CD14-positive monocyte (primary cell): ENCODE measurements at regions not wholly inside any gene's neighbourhood (a gene's known extent, or its start where the extent isn't known, plus 50 kb on each side); places are given as distances from the start of the nearest gene placed in this dataset.

Experiments
- DNase-seq, 3 donors: peaks; one replicate each; pipeline ENCODE4 v3.0.0-alpha.2; 2011 to 2022
- H2AFZ ChIP-seq: 2 replicates; pipeline ENCODE4 v1.6.0; 2012; ENCODE audit warnings: mild to moderate bottlenecking, low read depth, low read length, inconsistent platforms; ENCODE audit not compliant: insufficient read depth, poor library complexity, severe bottlenecking
- H3K27ac ChIP-seq, 2 donors: 1 replicate in 1 of 2; 2 replicates in 1 of 2; pipeline ENCODE4 v1.5.1; 2012 to 2013; ENCODE audit warnings: low read length in 2 of 2, control low read depth in 1 of 2, inconsistent platforms in 1 of 2, low read depth in 1 of 2, mild to moderate bottlenecking in 1 of 2
- H3K27me3 ChIP-seq, 2 donors: one replicate each; pipeline versions ENCODE4 v1.6.0 to v1.6.1; 2011 to 2013; ENCODE audit warnings: low read length in 2 of 2; ENCODE audit not compliant: control insufficient read depth in 2 of 2, insufficient read depth in 2 of 2
- H3K36me3 ChIP-seq, 2 donors: replicated peaks in 1 of 2; 1 replicate in 1 of 2; 2 replicates in 1 of 2; pipeline versions ENCODE4 v1.5.1 to v1.6.1; 2012 to 2013; ENCODE audit warnings: low read length in 2 of 2, control low read depth in 1 of 2, inconsistent platforms in 1 of 2, mild to moderate bottlenecking in 1 of 2; ENCODE audit not compliant: insufficient read depth in 2 of 2, control insufficient read depth in 1 of 2
- H3K4me1 ChIP-seq, 2 donors: 1 replicate in 1 of 2; 2 replicates in 1 of 2; pipeline versions ENCODE4 v1.5.1 to v1.6.1; 2012 to 2013; ENCODE audit warnings: low read length in 2 of 2, control low read depth in 1 of 2, inconsistent platforms in 1 of 2, mild to moderate bottlenecking in 1 of 2, moderate library complexity in 1 of 2; ENCODE audit not compliant: insufficient read depth in 2 of 2, control insufficient read depth in 1 of 2
- H3K4me2 ChIP-seq: replicated peaks from 2 replicates; pipeline ENCODE3; 2012; ENCODE audit warnings: low read length, moderate library complexity, mild to moderate bottlenecking; ENCODE audit not compliant: poor library complexity, severe bottlenecking; ENCODE audit errors: extremely low read depth
- H3K4me3 ChIP-seq, 3 experiments: fragments of 200-600 bp in 1 of 3; sonication (generic) in 1 of 3; replicated peaks in 1 of 3; 1 replicate in 2 of 3; 2 replicates in 1 of 3; pipeline ENCODE4 v1.5.1; 2011 to 2013; ENCODE audit warnings: low read length in 3 of 3, mild to moderate bottlenecking in 3 of 3, control low read depth in 2 of 3, low read depth in 2 of 3, inconsistent platforms in 1 of 3, moderate library complexity in 1 of 3
- H3K79me2 ChIP-seq: 2 replicates; pipeline ENCODE4 v1.6.0; 2012; ENCODE audit warnings: mild to moderate bottlenecking, control low read depth, inconsistent platforms, low read length, moderate library complexity; ENCODE audit not compliant: insufficient read depth
- H3K9ac ChIP-seq: 2 replicates; pipeline ENCODE4 v1.6.0; 2017; ENCODE audit warnings: low read length, mild to moderate bottlenecking; ENCODE audit not compliant: insufficient read depth, poor library complexity, severe bottlenecking
- H3K9me3 ChIP-seq, 2 donors: replicated peaks in 1 of 2; 1 replicate in 1 of 2; 2 replicates in 1 of 2; pipeline versions ENCODE4 v1.5.1 to v1.6.1; 2012 to 2013; ENCODE audit warnings: low read length in 2 of 2, control low read depth in 1 of 2; ENCODE audit not compliant: control insufficient read depth in 1 of 2, insufficient read depth in 1 of 2
- H4K20me1 ChIP-seq: 2 replicates; pipeline ENCODE4 v1.6.0; 2012; ENCODE audit warnings: mild to moderate bottlenecking, low read length, control low read depth, moderate library complexity; ENCODE audit not compliant: insufficient read depth
- H3K27ac Mint-ChIP-seq, 7 donors: one replicate each; pipeline ENCODE4 v1.8.0; 2020; ENCODE audit warnings: mild to moderate bottlenecking in 7 of 7, mixed read lengths in 7 of 7, moderate library complexity in 6 of 7, inconsistent platforms in 2 of 7
- H3K27me3 Mint-ChIP-seq, 3 donors: one replicate each; pipeline ENCODE4 v1.8.0; 2021 to 2022; ENCODE audit warnings: low read depth in 3 of 3, mild to moderate bottlenecking in 3 of 3, mixed read lengths in 3 of 3, moderate library complexity in 3 of 3, inconsistent platforms in 1 of 3
- H3K36me3 Mint-ChIP-seq, 2 donors: one replicate each; pipeline ENCODE4 v1.8.0; 2020; ENCODE audit warnings: mixed read lengths in 2 of 2, inconsistent platforms in 1 of 2, mild to moderate bottlenecking in 1 of 2
- H3K4me1 Mint-ChIP-seq: one replicate; pipeline ENCODE4 v1.8.0; 2020; ENCODE audit warnings: mild to moderate bottlenecking, mixed read lengths
- H3K4me3 Mint-ChIP-seq, 2 donors: one replicate each; pipeline ENCODE4 v1.8.0; 2020; ENCODE audit warnings: mild to moderate bottlenecking in 2 of 2, mixed read lengths in 2 of 2, moderate library complexity in 1 of 2
- H3K9me3 Mint-ChIP-seq, 7 donors: one replicate each; pipeline ENCODE4 v1.8.0; 2020 to 2022; ENCODE audit warnings: mixed read lengths in 7 of 7, mild to moderate bottlenecking in 6 of 7, moderate library complexity in 6 of 7, inconsistent platforms in 2 of 7
- WGBS: methylation state at CpG from one replicate; pipeline ENCODE4 v1.1.5; 2013; ENCODE audit warnings: missing lambda C conversion rate; ENCODE audit not compliant: insufficient coverage; 5-methylcytosine and 5-hydroxymethylcytosine counted together
- intact Hi-C, 2 donors: fragments of 100-400 bp; cut with micrococcal nuclease; formaldehyde crosslinking; loops; one replicate each; pipeline versions ENCODE4 v1.15.0 to v1.15.1; 2023
- TF ChIP-seq, protein P1 (sequence below): fragments of 200-600 bp; IDR thresholded peaks from one replicate; pipeline ENCODE4 v1.8.0; 2022; ENCODE audit warnings: antibody characterized with exemption, mild to moderate bottlenecking

DNA sequence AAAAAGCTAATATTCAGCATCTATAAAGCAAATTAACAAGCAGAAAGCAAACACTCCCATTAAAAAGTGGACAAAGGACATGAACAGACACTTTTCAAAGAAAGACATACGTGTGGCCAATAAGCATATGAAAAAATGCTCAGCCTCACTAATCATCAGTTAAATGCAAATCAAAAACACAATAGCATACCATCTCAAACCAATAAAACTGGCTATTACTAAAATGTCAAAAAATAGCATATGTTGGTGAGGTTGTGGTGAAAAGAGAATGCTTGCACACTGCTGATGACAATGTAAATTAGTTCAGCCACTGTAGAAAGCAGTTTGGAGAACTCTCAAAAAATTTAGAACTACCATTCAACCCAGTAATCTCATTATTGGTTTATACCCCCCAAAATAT is 284.6 kb upstream of the KCND2 start:
- intact Hi-C loops = no loop called here

DNA sequence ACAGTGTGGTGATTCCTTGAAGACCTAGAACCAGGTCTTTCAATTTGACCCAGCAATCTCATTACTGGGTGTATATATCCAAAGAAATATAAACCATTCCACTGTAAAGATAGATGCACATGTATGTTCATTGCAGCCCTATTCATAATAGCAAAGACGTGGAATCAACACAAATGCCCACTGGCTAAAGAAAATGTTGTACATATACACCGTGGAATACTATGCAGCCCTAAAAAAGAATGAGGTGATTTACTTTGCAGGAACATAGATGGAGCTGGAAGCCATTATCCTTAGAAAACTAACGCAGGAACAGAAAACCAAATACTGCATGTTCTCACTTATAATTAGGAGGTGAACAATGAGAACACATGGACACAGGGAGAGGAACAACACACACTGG is 278.0 kb upstream of the KCND2 start:
- Histone ChIP-seq H2AFZ (no peak overlapping the region), H3K27ac (no peak overlapping the region), H3K4me2 (no peak overlapping the region), H3K36me3 (no peaks in the 10 kb centered on the region), H3K9ac (no peak overlapping the region), H3K27me3 (no peaks in the 10 kb centered on the region), H4K20me1 (no peaks in the 10 kb centered on the region), H3K79me2 (no peaks in the 10 kb centered on the region), H3K4me3 (no peak overlapping the region), H3K4me1 (no peaks in the 10 kb centered on the region), H3K9me3 (no peaks in the 10 kb centered on the region)
- DNase-seq = no peak
- WGBS = no CpG with 5 or more reads among the region's 3 CpGs
- Mint-ChIP-seq H3K4me3 (no peak overlapping the region), H3K9me3 (peaks cover 0 to 5% (median 2%) of the 10 kb centered on the region in 7 donors), H3K4me1 (no peaks in the 10 kb centered on the region), H3K36me3 (no peaks in the 10 kb centered on the region), H3K27me3 (no peaks in the 10 kb centered on the region), H3K27ac (no peak overlapping the region)
- intact Hi-C loops = no loop called here
- TF ChIP-seq, protein P1, sequence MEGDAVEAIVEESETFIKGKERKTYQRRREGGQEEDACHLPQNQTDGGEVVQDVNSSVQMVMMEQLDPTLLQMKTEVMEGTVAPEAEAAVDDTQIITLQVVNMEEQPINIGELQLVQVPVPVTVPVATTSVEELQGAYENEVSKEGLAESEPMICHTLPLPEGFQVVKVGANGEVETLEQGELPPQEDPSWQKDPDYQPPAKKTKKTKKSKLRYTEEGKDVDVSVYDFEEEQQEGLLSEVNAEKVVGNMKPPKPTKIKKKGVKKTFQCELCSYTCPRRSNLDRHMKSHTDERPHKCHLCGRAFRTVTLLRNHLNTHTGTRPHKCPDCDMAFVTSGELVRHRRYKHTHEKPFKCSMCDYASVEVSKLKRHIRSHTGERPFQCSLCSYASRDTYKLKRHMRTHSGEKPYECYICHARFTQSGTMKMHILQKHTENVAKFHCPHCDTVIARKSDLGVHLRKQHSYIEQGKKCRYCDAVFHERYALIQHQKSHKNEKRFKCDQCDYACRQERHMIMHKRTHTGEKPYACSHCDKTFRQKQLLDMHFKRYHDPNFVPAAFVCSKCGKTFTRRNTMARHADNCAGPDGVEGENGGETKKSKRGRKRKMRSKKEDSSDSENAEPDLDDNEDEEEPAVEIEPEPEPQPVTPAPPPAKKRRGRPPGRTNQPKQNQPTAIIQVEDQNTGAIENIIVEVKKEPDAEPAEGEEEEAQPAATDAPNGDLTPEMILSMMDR = no peak

More for the DNA sequence above, 284.6 kb upstream of the KCND2 start:
- Mint-ChIP-seq H3K9me3 (peaks cover 0 to 8% (median 3%) of the 10 kb centered on the region in 7 donors), H3K27me3 (peaks cover 0 to 2% (median 0%) of the 10 kb centered on the region in 3 donors), H3K36me3 (no peaks in the 10 kb centered on the region), H3K4me1 (no peaks in the 10 kb centered on the region), H3K4me3 (no peak overlapping the region), H3K27ac (no peak overlapping the region)
- Histone ChIP-seq H3K79me2 (no peaks in the 10 kb centered on the region), H4K20me1 (no peaks in the 10 kb centered on the region), H3K9ac (no peak overlapping the region), H3K27me3 (no peaks in the 10 kb centered on the region), H2AFZ (no peak overlapping the region), H3K27ac (no peak overlapping the region), H3K4me1 (no peaks in the 10 kb centered on the region), H3K4me3 (no peak overlapping the region), H3K4me2 (no peak overlapping the region), H3K36me3 (no peaks in the 10 kb centered on the region), H3K9me3 (peaks cover 0 to 5% of the 10 kb centered on the region in 2 donors)
- no peak for DNase-seq
- WGBS = no CpG with 5 or more reads among the region's 1 CpG
- TF ChIP-seq, protein P1 = no peak
